H9 (cell line): ENCODE measurements at regions not wholly inside any gene's neighbourhood (a gene's known extent, or its start where the extent isn't known, plus 50 kb on each side); places are given as distances from the start of the nearest gene placed in this dataset.

Experiments
- DNase-seq: peaks from one replicate; pipeline ENCODE4 v3.0.0-alpha.2; 2017
- H2AFZ ChIP-seq: one replicate; pipeline ENCODE4 v1.6.1; 2013; ENCODE audit warnings: mild to moderate bottlenecking, low read length, control low read depth, moderate library complexity
- H2AK5ac ChIP-seq: 2 replicates; pipeline ENCODE4 v1.6.1; 2013; ENCODE audit warnings: low read length, control low read depth, mixed read lengths; ENCODE audit not compliant: insufficient read length
- H2BK120ac ChIP-seq: one replicate; pipeline ENCODE4 v1.6.1; 2013; ENCODE audit warnings: low read depth, mild to moderate bottlenecking, low read length, control low read depth, inconsistent platforms; ENCODE audit not compliant: poor library complexity, severe bottlenecking
- H2BK12ac ChIP-seq: 2 replicates; pipeline ENCODE4 v1.6.1; 2013; ENCODE audit warnings: low read length, control low read depth, mixed read lengths, low read depth; ENCODE audit not compliant: insufficient read length
- H2BK15ac ChIP-seq: 2 replicates; pipeline ENCODE4 v1.6.1; 2013; ENCODE audit warnings: low read depth, low read length, control low read depth
- H2BK20ac ChIP-seq: one replicate; pipeline ENCODE4 v1.6.1; 2013; ENCODE audit warnings: low read depth, mild to moderate bottlenecking, low read length, control low read depth, inconsistent platforms; ENCODE audit not compliant: poor library complexity, severe bottlenecking
- H2BK5ac ChIP-seq: 2 replicates; pipeline ENCODE4 v1.6.1; 2013; ENCODE audit warnings: low read length, control low read depth, mixed read lengths; ENCODE audit not compliant: insufficient read length
- H3K14ac ChIP-seq: 2 replicates; pipeline ENCODE4 v1.6.1; 2013; ENCODE audit warnings: low read length, control low read depth; ENCODE audit not compliant: insufficient read depth
- H3K18ac ChIP-seq: 2 replicates; pipeline ENCODE4 v1.6.1; 2013; ENCODE audit warnings: low read depth, mild to moderate bottlenecking, mixed read lengths, low read length, control low read depth; ENCODE audit not compliant: insufficient read length
- H3K23ac ChIP-seq: 2 replicates; pipeline ENCODE4 v1.6.1; 2013; ENCODE audit warnings: low read length, control low read depth, mixed read lengths, low read depth; ENCODE audit not compliant: insufficient read length
- H3K23me2 ChIP-seq: 2 replicates; pipeline ENCODE4 v1.6.1; 2013; ENCODE audit warnings: low read depth, mild to moderate bottlenecking, mixed read lengths, low read length, control low read depth; ENCODE audit not compliant: insufficient read length, poor library complexity, severe bottlenecking
- H3K27ac ChIP-seq: 2 replicates; pipeline ENCODE4 v1.5.1; 2013; ENCODE audit warnings: low read length, control low read depth, mixed read lengths, low read depth; ENCODE audit not compliant: insufficient read length
- H3K27me3 ChIP-seq: 2 replicates; pipeline ENCODE4 v1.6.1; 2013; ENCODE audit warnings: low read length, control low read depth, inconsistent platforms; ENCODE audit not compliant: insufficient read depth
- H3K4ac ChIP-seq: 2 replicates; pipeline ENCODE4 v1.6.1; 2013; ENCODE audit warnings: low read depth, mild to moderate bottlenecking, control low read depth, inconsistent platforms, low read length, moderate library complexity
- H3K4me1 ChIP-seq: 2 replicates; pipeline ENCODE4 v1.6.1; 2013; ENCODE audit warnings: low read length, control low read depth, inconsistent platforms; ENCODE audit not compliant: insufficient read depth
- H3K4me2 ChIP-seq: 2 replicates; pipeline ENCODE4 v1.6.1; 2013; ENCODE audit warnings: low read length, control low read depth, mixed read lengths; ENCODE audit not compliant: insufficient read length, insufficient read depth
- H3K56ac ChIP-seq: 2 replicates; pipeline ENCODE4 v1.6.1; 2013; ENCODE audit warnings: low read depth, mild to moderate bottlenecking, mixed read lengths, low read length, control low read depth; ENCODE audit not compliant: insufficient read length
- H3K79me1 ChIP-seq: 2 replicates; pipeline ENCODE4 v1.6.1; 2013; ENCODE audit warnings: low read depth, mild to moderate bottlenecking, moderate library complexity, low read length, control low read depth, inconsistent platforms; ENCODE audit not compliant: insufficient read depth, poor library complexity, severe bottlenecking
- H3K79me2 ChIP-seq: 2 replicates; pipeline ENCODE4 v1.6.1; 2013; ENCODE audit warnings: low read length, control low read depth, inconsistent platforms; ENCODE audit not compliant: insufficient read depth
- H3K9ac ChIP-seq: 2 replicates; pipeline ENCODE4 v1.6.1; 2013; ENCODE audit warnings: low read length, control low read depth, mixed read lengths; ENCODE audit not compliant: insufficient read length; ENCODE audit errors: extremely low read depth
- H3K9me3 ChIP-seq: one replicate; pipeline ENCODE4 v1.6.1; 2013; ENCODE audit warnings: low read depth, low read length, inconsistent platforms; ENCODE audit not compliant: control insufficient read depth
- H3T11ph ChIP-seq: one replicate; pipeline ENCODE4 v1.6.1; 2013; ENCODE audit warnings: mild to moderate bottlenecking, low read length, control low read depth, inconsistent platforms
- H4K20me1 ChIP-seq: one replicate; pipeline ENCODE4 v1.6.1; 2013; ENCODE audit not compliant: control insufficient read depth, insufficient read length, insufficient read depth
- H4K5ac ChIP-seq: 2 replicates; pipeline ENCODE4 v1.6.1; 2013; ENCODE audit warnings: low read depth, mild to moderate bottlenecking, mixed read lengths, low read length, control low read depth; ENCODE audit not compliant: insufficient read length
- H4K8ac ChIP-seq: replicated peaks from 2 replicates; pipeline ENCODE4 v1.6.1; 2013; ENCODE audit warnings: low read length, control low read depth, mixed read lengths, low read depth; ENCODE audit not compliant: insufficient read length
- H4K91ac ChIP-seq: 2 replicates; pipeline ENCODE4 v1.6.1; 2013; ENCODE audit warnings: low read depth, mild to moderate bottlenecking, moderate library complexity, mixed read lengths, low read length, control low read depth; ENCODE audit not compliant: insufficient read length
- H3K27ac Mint-ChIP-seq, 3 experiments: 2 replicates in 2 of 3; 3 replicates in 1 of 3; pipeline ENCODE4 v1.8.0; 2020 to 2021; ENCODE audit warnings: mixed read lengths in 3 of 3, mild to moderate bottlenecking in 1 of 3, moderate library complexity in 1 of 3
- H3K27me3 Mint-ChIP-seq: 2 replicates; pipeline ENCODE4 v1.8.0; 2021; ENCODE audit warnings: low read depth, mild to moderate bottlenecking, moderate library complexity, mixed read lengths
- H3K36me3 Mint-ChIP-seq, 3 experiments: 2 replicates in 2 of 3; 3 replicates in 1 of 3; pipeline ENCODE4 v1.8.0; 2020 to 2021; ENCODE audit warnings: low read depth in 3 of 3, mixed read lengths in 3 of 3; ENCODE audit not compliant: insufficient read depth in 1 of 3
- H3K4me1 Mint-ChIP-seq, 2 experiments: 2 replicates each; pipeline ENCODE4 v1.8.0; 2020; ENCODE audit warnings: mixed read lengths in 2 of 2
- H3K4me3 Mint-ChIP-seq, 2 experiments: 2 replicates in 1 of 2; 3 replicates in 1 of 2; pipeline ENCODE4 v1.8.0; 2020 to 2021; ENCODE audit warnings: mild to moderate bottlenecking in 2 of 2, mixed read lengths in 2 of 2, moderate library complexity in 1 of 2
- H3K9me3 Mint-ChIP-seq, 2 experiments: 2 replicates in 1 of 2; 3 replicates in 1 of 2; pipeline ENCODE4 v1.8.0; 2020; ENCODE audit warnings: mild to moderate bottlenecking in 2 of 2, mixed read lengths in 2 of 2, moderate library complexity in 1 of 2
- WGBS: extraction: QIAGEN DNeasy Blood & Tissue Kit; methylation state at CpG from one replicate; pipeline ENCODE4 v1.1.7; 2013; ENCODE audit warnings: missing lambda C conversion rate, low lambda C conversion rate, mixed read lengths; ENCODE audit not compliant: insufficient read length; ENCODE audit errors: extremely low coverage; 5-methylcytosine and 5-hydroxymethylcytosine counted together
- TF ChIP-seq, protein P1 (sequence below): fragments of 200-600 bp; sonication (generic); conservative IDR thresholded peaks from 3 replicates; pipeline ENCODE4 v1.8.0; 2021; ENCODE audit warnings: antibody characterized with exemption, mild to moderate bottlenecking

DNA sequence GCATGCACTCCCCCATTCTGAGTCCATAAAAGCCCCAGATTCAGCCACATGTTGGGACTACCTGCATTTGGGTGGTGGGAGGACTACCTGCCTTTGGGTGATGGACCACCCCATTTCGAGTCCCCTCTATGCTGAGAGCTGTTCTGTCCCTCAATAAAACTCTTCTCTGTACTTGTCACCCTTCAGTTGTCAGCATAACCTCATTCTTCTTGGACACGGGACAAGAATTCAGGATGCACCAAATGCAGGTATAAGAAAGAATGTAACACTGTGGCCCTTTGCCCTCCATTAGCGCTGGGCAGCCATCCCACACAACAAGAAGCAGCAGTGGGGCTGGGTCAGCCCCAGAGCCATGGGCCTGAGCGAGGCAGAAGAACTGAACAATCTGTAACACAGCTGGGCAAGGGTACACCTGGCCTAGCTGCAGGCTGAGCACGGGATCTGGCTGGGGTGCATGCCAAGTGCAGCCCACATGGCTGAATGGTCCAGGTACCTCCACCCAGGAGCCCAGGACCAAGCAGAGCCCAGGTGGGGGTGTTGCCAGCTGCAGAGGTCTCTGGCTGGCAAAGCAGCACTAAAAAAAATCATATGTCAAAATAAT, 1344.3 kb upstream of the LRRTM3 start:
- no peaks in the 10 kb centered on the region for H3K79me2 ChIP-seq
- no peak overlapping the region for H4K5ac ChIP-seq
- H3K18ac ChIP-seq, result no peak overlapping the region
- H3K9ac ChIP-seq, result no peak overlapping the region
- H2BK5ac ChIP-seq, result no peak overlapping the region
- no peak overlapping the region for H2BK20ac ChIP-seq
- H3K27me3 ChIP-seq, result no peaks in the 10 kb centered on the region
- Mint-ChIP-seq H3K36me3 (peaks cover 30 to 66% (median 37%) of the 10 kb centered on the region in 3 experiments), H3K4me3 (no peak overlapping the region), H3K9me3 (peaks cover 34 to 35% of the 10 kb centered on the region in 2 experiments), H3K27ac (no peak overlapping the region), H3K4me1 (peaks cover 0 to 4% of the 10 kb centered on the region in 2 experiments; a peak in 1 of 4 replicates), H3K27me3 (no peaks in the 10 kb centered on the region)
- H4K91ac ChIP-seq, result no peak overlapping the region
- no CpG with 5 or more reads among the region's 5 CpGs for WGBS
- no peak overlapping the region for H3K27ac ChIP-seq
- H3K4me1 ChIP-seq, result no peaks in the 10 kb centered on the region
- H3K4ac ChIP-seq, result no peak overlapping the region
- H3K4me2 ChIP-seq, result no peak overlapping the region
- no peak overlapping the region for H3K56ac ChIP-seq
- no peaks in the 10 kb centered on the region for H3K23me2 ChIP-seq
- H2BK120ac ChIP-seq, result no peak overlapping the region
- no peak overlapping the region for H3K14ac ChIP-seq
- H2BK12ac ChIP-seq, result no peak overlapping the region
- peaks cover 18% of the 10 kb centered on the region for H3K9me3 ChIP-seq
- H3K23ac ChIP-seq, result no peak overlapping the region
- no peak for DNase-seq
- no peak overlapping the region for H4K8ac ChIP-seq
- H2BK15ac ChIP-seq, result no peak overlapping the region
- no peak overlapping the region for H2AFZ ChIP-seq
- no peak overlapping the region for H3T11ph ChIP-seq
- TF ChIP-seq, protein P1, sequence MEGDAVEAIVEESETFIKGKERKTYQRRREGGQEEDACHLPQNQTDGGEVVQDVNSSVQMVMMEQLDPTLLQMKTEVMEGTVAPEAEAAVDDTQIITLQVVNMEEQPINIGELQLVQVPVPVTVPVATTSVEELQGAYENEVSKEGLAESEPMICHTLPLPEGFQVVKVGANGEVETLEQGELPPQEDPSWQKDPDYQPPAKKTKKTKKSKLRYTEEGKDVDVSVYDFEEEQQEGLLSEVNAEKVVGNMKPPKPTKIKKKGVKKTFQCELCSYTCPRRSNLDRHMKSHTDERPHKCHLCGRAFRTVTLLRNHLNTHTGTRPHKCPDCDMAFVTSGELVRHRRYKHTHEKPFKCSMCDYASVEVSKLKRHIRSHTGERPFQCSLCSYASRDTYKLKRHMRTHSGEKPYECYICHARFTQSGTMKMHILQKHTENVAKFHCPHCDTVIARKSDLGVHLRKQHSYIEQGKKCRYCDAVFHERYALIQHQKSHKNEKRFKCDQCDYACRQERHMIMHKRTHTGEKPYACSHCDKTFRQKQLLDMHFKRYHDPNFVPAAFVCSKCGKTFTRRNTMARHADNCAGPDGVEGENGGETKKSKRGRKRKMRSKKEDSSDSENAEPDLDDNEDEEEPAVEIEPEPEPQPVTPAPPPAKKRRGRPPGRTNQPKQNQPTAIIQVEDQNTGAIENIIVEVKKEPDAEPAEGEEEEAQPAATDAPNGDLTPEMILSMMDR, result no peak
- no peak overlapping the region for H2AK5ac ChIP-seq
- no peaks in the 10 kb centered on the region for H4K20me1 ChIP-seq
- H3K79me1 ChIP-seq, result no peaks in the 10 kb centered on the region
